CD4-positive, alpha-beta T cell (primary cell): ENCODE measurements at regions not wholly inside any gene's neighbourhood (a gene's known extent, or its start where the extent isn't known, plus 50 kb on each side); places are given as distances from the start of the nearest gene placed in this dataset.

Experiments used
- ATAC-seq: fragments of 200-7000 bp; cut with Tn5 transposase; one replicate; pipeline ENCODE4 v1.10.0; 2022; ENCODE audit warnings: mild to moderate bottlenecking; ENCODE audit not compliant: poor library complexity
- CTCF ChIA-PET: fragments of 350-600 bp; sonication (Branson Sonifier 250); formaldehyde crosslinking; loops from one replicate; lab custom pipeline; 2021; ENCODE audit warnings: antibody characterized with exemption, inconsistent platforms; lab: Charles Lee
- POLR2A ChIA-PET: fragments of 350-600 bp; sonication (Branson Sonifier 250); formaldehyde crosslinking; loops from one replicate; lab custom pipeline; 2021; ENCODE audit warnings: antibody characterized with exemption, inconsistent platforms; lab: Charles Lee
- DNase-seq, 14 experiments: peaks; one replicate each; pipeline ENCODE4 v3.0.0-alpha.2; 2013 to 2020; ENCODE audit warnings: mixed read lengths in 2 of 14
- H3K27ac ChIP-seq, 2 donors: one replicate each; pipeline versions ENCODE4 v1.5.1 to v1.7.0; 2013; ENCODE audit warnings: low read length in 2 of 2, low read depth in 1 of 2, mild to moderate bottlenecking in 1 of 2
- H3K27me3 ChIP-seq, 2 experiments: 1 replicate in 1 of 2; 2 replicates in 1 of 2; pipeline versions ENCODE4 v1.6.1 to v1.7.0; 2013; ENCODE audit warnings: low read length in 2 of 2, control low read depth in 1 of 2, mild to moderate bottlenecking in 1 of 2, moderate library complexity in 1 of 2; ENCODE audit not compliant: insufficient read depth in 2 of 2, control insufficient read depth in 1 of 2
- H3K36me3 ChIP-seq: one replicate; pipeline ENCODE4 v1.6.1; 2013; ENCODE audit warnings: low read length, control low read depth; ENCODE audit not compliant: insufficient read depth
- H3K4me1 ChIP-seq: one replicate; pipeline ENCODE4 v1.6.1; 2013; ENCODE audit warnings: low read length, control low read depth; ENCODE audit not compliant: insufficient read depth
- H3K4me3 ChIP-seq: one replicate; pipeline ENCODE4 v1.5.1; 2013; ENCODE audit warnings: mild to moderate bottlenecking, low read length, moderate library complexity
- H3K9me3 ChIP-seq, 2 experiments: 1 replicate in 1 of 2; 2 replicates in 1 of 2; pipeline versions ENCODE4 v1.6.1 to v1.7.0; 2013; ENCODE audit warnings: low read length in 2 of 2, mild to moderate bottlenecking in 2 of 2, control low read depth in 1 of 2, moderate library complexity in 1 of 2; ENCODE audit not compliant: control insufficient read depth in 1 of 2, insufficient read depth in 1 of 2
- H3K27ac Mint-ChIP-seq: one replicate; pipeline ENCODE4 v1.8.0; 2020; ENCODE audit warnings: mixed read lengths
- H3K27me3 Mint-ChIP-seq: one replicate; pipeline ENCODE4 v1.8.0; 2021; ENCODE audit warnings: mixed read lengths
- H3K36me3 Mint-ChIP-seq: one replicate; pipeline ENCODE4 v1.8.0; 2021; ENCODE audit warnings: low read depth, mixed read lengths
- H3K4me1 Mint-ChIP-seq: one replicate; pipeline ENCODE4 v1.8.0; 2021; ENCODE audit warnings: low read depth, mixed read lengths
- H3K4me3 Mint-ChIP-seq: one replicate; pipeline ENCODE4 v1.8.0; 2020; ENCODE audit warnings: mild to moderate bottlenecking, mixed read lengths
- H3K9me3 Mint-ChIP-seq: one replicate; pipeline ENCODE4 v1.8.0; 2020; ENCODE audit warnings: mixed read lengths
- intact Hi-C, 2 experiments: fragments of 100-400 bp; cut with DNase I in 1 of 2; cut with micrococcal nuclease in 1 of 2; formaldehyde crosslinking; loops; one replicate each; pipeline versions ENCODE4 v1.15.1 to v1.9.0; 2023 to 2025; cut with DNase I, micrococcal nuclease
- TF ChIP-seq, protein P1 (sequence below): fragments of 200-600 bp; IDR thresholded peaks from one replicate; pipeline ENCODE4 v1.8.0; 2022; ENCODE audit warnings: antibody characterized with exemption, mild to moderate bottlenecking

DNA sequence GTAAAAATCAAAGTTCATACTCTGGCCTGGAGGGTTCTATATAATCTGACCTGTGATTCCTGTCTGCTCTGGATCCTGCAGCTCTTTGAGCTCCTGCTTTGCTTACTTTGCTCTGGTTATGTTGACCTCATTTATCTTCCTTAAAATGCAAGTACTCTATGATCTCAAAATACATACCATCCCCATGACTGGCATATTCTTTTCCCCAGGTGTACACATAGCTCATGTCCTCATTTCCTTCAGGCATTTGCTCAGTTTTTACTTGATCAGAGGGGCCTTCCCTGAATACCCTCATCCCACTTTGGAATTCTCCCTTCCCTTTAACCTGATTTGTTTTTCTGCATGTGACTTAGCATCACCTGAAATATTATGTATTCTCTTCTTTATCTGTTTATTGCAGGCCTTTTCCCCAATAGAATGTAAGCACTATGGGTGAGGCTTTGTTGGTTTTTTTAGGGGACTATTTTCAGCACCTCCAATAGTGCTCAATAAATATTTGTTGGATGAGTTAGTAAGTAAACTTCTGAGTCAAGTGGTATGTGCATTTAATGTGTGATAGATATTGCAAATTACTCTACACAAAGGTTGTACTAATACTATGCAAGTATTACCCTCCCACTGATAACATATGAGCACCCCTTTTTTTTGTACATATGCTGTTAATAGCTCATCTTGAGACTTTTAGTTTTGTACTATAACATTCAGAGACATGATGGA is 211.5 kb downstream of the NMUR2 start:
- no peak for ATAC-seq
- Histone ChIP-seq H3K4me3 (no peak overlapping the region), H3K4me1 (no peaks in the 10 kb centered on the region), H3K36me3 (no peaks in the 10 kb centered on the region), H3K27ac (no peak overlapping the region), H3K27me3 (no peaks in the 10 kb centered on the region), H3K9me3 (no peaks in the 10 kb centered on the region)
- no peaks in the 10 kb centered on the region for H3K4me1 Mint-ChIP-seq
- TF ChIP-seq, protein P1, sequence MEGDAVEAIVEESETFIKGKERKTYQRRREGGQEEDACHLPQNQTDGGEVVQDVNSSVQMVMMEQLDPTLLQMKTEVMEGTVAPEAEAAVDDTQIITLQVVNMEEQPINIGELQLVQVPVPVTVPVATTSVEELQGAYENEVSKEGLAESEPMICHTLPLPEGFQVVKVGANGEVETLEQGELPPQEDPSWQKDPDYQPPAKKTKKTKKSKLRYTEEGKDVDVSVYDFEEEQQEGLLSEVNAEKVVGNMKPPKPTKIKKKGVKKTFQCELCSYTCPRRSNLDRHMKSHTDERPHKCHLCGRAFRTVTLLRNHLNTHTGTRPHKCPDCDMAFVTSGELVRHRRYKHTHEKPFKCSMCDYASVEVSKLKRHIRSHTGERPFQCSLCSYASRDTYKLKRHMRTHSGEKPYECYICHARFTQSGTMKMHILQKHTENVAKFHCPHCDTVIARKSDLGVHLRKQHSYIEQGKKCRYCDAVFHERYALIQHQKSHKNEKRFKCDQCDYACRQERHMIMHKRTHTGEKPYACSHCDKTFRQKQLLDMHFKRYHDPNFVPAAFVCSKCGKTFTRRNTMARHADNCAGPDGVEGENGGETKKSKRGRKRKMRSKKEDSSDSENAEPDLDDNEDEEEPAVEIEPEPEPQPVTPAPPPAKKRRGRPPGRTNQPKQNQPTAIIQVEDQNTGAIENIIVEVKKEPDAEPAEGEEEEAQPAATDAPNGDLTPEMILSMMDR = no peak
- H3K9me3 Mint-ChIP-seq = peaks cover 13% of the 10 kb centered on the region
- H3K27me3 Mint-ChIP-seq = peaks cover 27% of the 10 kb centered on the region
- POLR2A ChIA-PET = no interaction called here
- DNase-seq = no peak
- no peaks in the 10 kb centered on the region for H3K36me3 Mint-ChIP-seq
- intact Hi-C loops = no loop called here
- CTCF ChIA-PET = no interaction called here
- H3K27ac Mint-ChIP-seq = no peak overlapping the region
- H3K4me3 Mint-ChIP-seq = no peak overlapping the region

DNA sequence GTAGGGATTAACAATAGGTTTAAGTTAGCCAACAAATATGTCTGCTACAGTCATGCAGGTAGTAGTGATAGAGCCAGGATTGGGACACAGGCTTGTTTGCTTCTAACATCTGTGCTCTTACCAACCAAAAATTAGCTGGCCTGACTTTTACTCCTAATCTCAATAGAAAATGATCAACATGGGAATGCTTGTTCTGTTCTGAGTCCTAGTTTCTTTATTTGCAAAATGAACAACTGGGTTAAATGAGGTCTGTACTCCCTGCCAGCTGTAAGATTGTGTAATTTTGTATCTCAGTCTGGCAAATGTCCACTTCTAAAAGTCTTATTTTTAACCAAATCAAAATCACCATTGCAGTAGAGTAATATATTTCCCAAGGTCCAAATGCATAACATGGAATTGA is 216.8 kb downstream of the NMUR2 start:
- Histone ChIP-seq H3K27ac (no peak overlapping the region), H3K4me3 (no peak overlapping the region), H3K27me3 (no peaks in the 10 kb centered on the region), H3K4me1 (no peaks in the 10 kb centered on the region), H3K36me3 (no peaks in the 10 kb centered on the region), H3K9me3 (no peaks in the 10 kb centered on the region)
- H3K9me3 Mint-ChIP-seq = peaks cover 11% of the 10 kb centered on the region
- TF ChIP-seq, protein P1 = no peak
- DNase-seq (no peak), ATAC-seq (no peak)
- POLR2A ChIA-PET = no interaction called here
- H3K27ac Mint-ChIP-seq = no peak overlapping the region
- no peak overlapping the region for H3K4me3 Mint-ChIP-seq
- intact Hi-C loops = no loop called here
- CTCF ChIA-PET = no interaction called here
- H3K27me3 Mint-ChIP-seq = peaks cover 4% of the 10 kb centered on the region
- H3K4me1 Mint-ChIP-seq = no peaks in the 10 kb centered on the region
- no peaks in the 10 kb centered on the region for H3K36me3 Mint-ChIP-seq

DNA sequence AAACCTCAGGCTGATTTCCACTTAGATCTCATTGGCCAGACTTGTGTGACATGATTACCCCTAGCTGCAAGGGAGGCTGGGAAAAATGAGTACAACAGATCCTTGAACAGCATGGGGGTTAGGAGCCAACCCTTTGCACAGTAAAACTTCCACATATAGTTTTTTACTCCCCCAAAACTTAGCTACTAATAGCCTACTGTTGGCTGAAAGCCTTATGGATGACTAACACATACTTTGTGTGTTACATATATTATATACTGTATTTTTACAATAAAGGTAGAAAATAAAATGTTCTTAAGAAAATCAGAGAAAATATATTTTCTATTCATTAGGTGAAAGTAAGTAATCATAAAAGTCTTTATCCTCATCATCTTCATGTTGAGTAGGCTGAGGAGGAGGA is 217.4 kb downstream of the NMUR2 start:
- intact Hi-C loops = no loop called here
- Mint-ChIP-seq H3K9me3 (peaks cover 6% of the 10 kb centered on the region), H3K27ac (no peak overlapping the region)

More for the DNA sequence above, 217.4 kb downstream of the NMUR2 start:
- Mint-ChIP-seq H3K36me3 (no peaks in the 10 kb centered on the region), H3K27me3 (no peaks in the 10 kb centered on the region), H3K4me1 (no peaks in the 10 kb centered on the region), H3K4me3 (no peak overlapping the region)
- Histone ChIP-seq H3K27me3 (no peaks in the 10 kb centered on the region), H3K4me3 (no peak overlapping the region), H3K4me1 (no peaks in the 10 kb centered on the region), H3K36me3 (no peaks in the 10 kb centered on the region), H3K9me3 (no peaks in the 10 kb centered on the region), H3K27ac (no peak overlapping the region)
- CTCF ChIA-PET = no interaction called here
- TF ChIP-seq, protein P1 = no peak
- DNase-seq (no peak), ATAC-seq (no peak)
- POLR2A ChIA-PET = no interaction called here
